ENCODE measurements at regions not wholly inside any gene's neighbourhood (a gene's known extent, or its start where the extent isn't known, plus 50 kb on each side); places are given as distances from the start of the nearest gene placed in this dataset.

DNA sequence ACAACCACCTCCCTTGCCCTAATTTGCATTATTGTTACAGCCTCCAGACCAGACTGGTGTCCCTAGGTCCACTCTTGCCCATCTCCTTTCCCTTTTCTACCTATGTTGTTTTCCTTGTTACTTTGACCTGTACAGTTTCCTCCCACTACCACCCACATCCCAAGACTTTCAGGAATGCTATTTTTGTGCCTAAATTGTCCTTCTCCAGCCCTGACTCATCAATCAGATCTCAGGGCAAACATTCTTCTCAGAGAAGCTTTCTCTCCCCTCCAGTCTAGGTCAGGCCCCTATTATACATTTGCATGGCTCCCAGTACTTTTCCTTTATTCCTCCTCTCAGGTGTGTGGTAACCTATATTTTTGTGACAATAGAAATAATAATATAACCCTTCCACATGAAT lies 241.5 kb downstream of the IGSF11 start:
- TF ChIP-seq, protein P1, sequence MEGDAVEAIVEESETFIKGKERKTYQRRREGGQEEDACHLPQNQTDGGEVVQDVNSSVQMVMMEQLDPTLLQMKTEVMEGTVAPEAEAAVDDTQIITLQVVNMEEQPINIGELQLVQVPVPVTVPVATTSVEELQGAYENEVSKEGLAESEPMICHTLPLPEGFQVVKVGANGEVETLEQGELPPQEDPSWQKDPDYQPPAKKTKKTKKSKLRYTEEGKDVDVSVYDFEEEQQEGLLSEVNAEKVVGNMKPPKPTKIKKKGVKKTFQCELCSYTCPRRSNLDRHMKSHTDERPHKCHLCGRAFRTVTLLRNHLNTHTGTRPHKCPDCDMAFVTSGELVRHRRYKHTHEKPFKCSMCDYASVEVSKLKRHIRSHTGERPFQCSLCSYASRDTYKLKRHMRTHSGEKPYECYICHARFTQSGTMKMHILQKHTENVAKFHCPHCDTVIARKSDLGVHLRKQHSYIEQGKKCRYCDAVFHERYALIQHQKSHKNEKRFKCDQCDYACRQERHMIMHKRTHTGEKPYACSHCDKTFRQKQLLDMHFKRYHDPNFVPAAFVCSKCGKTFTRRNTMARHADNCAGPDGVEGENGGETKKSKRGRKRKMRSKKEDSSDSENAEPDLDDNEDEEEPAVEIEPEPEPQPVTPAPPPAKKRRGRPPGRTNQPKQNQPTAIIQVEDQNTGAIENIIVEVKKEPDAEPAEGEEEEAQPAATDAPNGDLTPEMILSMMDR (conservative IDR thresholded peaks at IDR 0.05; ENCODE audit: low read depth, low read length) = no peak
- TF ChIP-seq EZH2 (IDR thresholded peaks at IDR 0.05; ENCODE audit: low read length, unreplicated experiment) (no peak), EZH2phosphoT487 (IDR thresholded peaks at IDR 0.05; ENCODE audit: borderline replicate concordance, low read length) (no peak)

Data from PC-3 (cell line).